ENCODE measurements at regions not wholly inside any gene's neighbourhood (a gene's known extent, or its start where the extent isn't known, plus 50 kb on each side); places are given as distances from the start of the nearest gene placed in this dataset.
A peak's percentile ranks its signal among the peaks of the same experiment; 100 is the strongest.

DNA sequence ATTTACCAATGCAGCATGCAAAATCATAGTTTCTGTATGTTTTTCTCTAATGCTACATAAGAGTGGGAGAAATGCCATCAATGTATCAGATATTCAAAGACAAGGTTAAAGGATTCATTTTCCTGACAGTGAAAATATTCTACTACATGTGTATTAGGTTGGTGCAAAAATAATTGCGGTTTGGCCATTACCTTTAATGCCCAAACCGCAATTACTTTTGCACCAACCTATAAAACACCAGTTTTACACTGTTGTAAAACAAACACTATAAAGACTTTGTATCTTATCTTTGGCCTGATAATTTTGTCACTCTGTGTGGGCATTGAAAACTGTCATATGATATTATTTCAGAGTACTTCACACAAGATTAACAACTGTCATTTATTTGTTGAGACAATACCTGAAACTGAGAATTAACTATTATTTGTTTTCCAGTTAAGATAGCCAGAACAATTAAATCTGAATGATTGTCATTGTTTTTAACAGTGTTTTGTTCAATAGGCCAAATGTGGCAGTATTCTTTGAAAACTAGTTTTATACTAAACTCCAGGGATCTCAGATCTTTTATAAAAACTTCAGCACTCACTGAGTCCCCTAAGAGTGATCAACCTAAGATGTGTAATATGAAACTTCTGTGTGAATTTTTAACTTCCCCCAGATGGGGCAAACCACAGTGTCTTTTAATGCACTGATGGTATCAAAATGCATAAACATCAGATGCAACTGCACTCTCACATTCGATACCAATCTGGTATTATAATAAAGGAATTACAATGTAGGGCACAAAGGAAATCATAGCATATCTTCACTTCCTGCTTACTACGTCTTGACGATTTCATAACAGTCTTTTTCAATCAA, 53.8 kb upstream of the FBN2 start:
- DNase-seq, result no peak

GRCh38 chr5:128596071-128596470, 58.0 kb upstream of the FBN2 start:
- peak; percentile 26 for DNase-seq

- DNase-seq, result no peak
Measured at GRCh38 chr5:128597156-128597555, 59.1 kb upstream of the FBN2 start.

DNA sequence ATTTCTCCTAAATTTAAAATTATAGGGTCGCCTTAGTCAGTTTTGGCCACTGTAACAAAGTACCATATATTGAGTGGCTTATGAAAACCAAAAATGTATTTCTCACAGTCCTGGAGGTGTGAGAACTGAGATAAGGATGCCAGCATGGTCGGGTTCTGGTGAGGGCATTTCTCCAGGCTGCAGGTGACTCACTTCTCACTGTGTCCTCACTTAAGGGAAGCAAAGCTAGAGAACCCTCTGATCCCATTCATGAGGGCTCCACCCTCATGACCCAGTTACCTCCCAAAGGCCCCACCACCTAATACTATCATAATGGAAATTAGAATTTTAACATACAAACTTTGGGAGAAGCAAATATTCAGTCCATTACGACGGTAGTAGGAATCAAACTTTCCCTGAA, 75.1 kb upstream of the FBN2 start:
- DNase-seq, result no peak

- no peak for DNase-seq
Measured at GRCh38 chr5:128613766-128614165, 75.7 kb upstream of the FBN2 start.

DNA sequence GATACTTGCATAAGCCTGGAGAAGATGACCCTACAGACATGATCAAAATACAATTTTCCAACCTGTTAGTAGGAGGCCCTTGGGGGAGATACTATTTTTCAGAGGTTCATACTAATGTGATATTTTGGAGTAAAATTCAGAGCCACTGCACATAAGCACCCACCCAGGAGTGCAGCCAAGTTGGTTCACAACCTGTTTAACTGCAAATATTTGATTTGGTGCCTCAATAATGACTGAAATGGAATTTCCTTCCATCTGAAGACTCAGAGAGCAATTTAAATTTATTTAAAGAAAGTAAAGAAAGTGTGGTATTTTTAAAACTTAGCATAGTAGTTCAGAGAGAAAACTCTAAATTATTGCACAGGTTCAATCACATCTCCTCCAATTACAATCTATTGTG, 77.5 kb upstream of the FBN2 start:
- no peak for DNase-seq

DNA sequence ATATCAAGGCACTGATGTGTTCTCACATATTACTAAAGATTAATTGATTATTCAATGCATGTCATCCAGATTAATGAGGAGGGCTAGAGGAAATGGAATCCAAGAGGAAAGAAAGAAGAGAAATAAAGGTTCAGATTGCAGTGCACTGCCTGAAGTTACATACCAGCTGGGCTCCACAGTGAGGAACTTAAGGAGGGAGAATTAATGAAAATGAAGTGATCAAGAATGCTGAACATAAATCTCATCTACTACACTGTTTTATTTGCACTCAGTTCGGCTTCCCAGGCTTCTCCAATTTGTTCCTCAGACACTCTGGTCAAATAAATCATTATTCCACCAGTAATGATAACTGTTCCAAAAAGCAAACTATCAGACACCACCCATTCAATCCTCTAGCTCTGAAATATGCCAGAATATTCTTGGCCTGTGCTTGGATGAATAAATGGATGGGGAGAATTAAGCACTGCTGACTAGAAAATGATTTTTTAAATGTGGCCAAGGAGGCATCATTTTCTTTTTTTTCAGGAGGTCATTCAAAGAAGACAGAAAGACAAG, 88.6 kb upstream of the FBN2 start:
- DNase-seq, result no peak

DNA sequence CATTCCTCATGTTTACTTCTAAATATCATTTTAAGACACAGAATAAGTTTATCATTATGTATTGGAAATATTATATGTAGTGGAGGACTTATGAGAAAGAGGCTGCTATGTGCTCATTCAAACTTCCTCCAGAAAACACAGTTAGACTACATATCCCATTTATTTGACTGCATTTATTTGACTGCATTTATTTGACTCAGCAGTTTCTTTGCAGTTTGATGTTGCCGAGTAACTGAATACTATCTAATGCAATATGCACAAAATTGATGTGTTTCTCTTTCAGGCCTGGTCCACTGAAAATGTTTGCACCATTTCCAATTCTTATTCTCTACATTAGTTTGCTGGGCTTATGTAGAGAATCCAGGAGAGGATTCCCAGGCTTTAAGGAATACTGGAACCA, 89.9 kb upstream of the FBN2 start:
- no peak for DNase-seq

DNA sequence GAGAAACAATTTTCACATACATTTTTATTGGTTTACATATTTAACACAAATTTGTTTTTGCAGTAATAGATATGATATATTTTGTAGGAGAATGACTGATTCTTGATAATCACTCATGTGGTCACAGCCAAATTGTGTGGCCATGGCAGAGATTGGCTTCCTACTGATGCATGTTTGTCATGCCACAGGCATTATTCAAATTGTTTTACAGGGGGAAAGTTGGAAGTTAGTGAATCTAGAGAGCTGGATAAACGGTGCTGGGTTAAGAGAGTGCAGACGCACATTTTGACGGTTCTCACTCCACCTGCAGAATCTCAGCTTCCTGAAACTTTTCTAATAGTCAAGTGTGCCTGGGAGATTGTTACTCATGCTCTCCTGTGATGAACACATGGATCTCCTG, 91.1 kb upstream of the FBN2 start:
- DNase-seq, result no peak

DNA sequence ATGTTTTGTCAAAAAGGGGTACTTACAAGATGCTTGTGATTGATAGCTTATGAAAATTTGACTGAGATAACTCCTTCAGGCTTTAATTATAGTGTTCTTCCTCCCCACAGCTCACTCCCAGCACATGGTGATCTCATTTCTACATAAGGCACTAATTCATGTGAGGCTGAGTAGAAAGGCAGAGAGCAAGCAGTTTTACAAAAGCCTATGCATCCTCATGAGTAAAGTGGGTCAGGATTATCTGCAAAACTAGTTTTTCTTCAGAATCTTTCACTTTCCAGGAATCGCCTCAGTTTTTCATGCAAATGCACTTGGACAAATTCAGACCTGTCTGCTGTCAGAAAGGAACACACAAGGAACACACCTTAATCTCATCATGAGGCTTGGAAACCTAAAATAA, 92.1 kb upstream of the FBN2 start:
- no peak for DNase-seq

- no peak for DNase-seq
Measured at GRCh38 chr5:128631771-128632170, 93.7 kb upstream of the FBN2 start.

- DNase-seq, result no peak
Measured at GRCh38 chr5:128632264-128632663, 94.2 kb upstream of the FBN2 start.

DNA sequence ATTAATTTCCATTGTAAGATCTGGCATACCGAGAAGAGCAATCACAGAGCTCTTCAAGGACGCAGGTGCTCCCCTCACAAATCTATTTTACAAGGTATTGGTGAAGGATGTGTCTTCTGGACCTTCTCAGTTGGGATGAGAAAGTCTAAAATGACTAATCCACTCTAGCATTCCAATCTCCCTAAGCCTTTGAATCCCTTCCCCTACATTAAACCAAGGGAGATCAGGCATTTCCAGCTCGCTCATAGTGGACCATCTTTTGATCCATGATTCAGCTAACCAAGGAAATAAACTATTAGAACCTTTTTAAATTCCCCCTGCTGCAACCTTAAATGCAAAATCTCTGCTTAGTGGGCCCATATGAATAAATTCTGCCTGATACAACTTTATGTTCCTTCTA, 95.9 kb upstream of the FBN2 start:
- DNase-seq, result no peak

GRCh38 chr5:128635379-128635778, 97.3 kb upstream of the FBN2 start:
- DNase-seq, result no peak

GRCh38 chr5:128636361-128636760, 98.3 kb upstream of the FBN2 start:
- no peak for DNase-seq

GRCh38 chr5:128637031-128637430, 99.0 kb upstream of the FBN2 start:
- DNase-seq, result no peak

DNA sequence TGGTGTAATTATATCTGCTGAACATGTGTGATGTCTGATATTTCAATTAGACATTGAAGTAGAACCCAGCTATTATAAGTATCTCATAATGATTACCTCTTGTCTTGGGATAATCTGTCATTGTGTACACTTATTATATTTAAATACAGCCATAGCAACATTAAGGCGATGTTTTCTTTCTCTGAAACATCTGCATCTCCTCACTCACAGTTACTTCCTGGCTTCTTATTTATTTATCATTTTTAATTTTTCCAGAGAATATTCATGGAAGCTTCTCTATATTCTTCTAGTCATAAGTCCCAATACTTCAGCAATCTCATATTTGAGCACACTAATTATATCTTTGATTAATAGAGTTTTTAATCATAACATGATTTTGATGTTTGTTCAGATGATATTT, 103.8 kb upstream of the FBN2 start:
- DNase-seq, result no peak

DNA sequence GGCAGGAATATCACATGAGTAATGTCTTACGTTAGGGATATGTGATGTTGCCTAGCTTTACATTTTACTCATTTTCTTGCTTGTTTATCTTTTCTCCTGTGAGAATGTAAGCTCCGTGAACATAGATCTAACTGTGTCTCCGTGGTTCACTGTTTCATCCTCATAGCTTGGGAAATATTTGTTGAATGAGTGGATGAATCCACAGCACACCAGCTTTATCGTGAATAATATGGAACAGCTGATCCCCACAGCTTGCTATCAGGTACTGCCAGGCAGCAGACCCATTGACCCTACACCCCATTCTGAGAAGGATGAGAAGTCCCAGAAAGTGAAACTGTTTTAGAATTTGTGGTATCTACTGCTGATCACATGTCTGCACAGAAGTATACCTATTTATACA, 106.8 kb upstream of the FBN2 start:
- no peak for DNase-seq

DNA sequence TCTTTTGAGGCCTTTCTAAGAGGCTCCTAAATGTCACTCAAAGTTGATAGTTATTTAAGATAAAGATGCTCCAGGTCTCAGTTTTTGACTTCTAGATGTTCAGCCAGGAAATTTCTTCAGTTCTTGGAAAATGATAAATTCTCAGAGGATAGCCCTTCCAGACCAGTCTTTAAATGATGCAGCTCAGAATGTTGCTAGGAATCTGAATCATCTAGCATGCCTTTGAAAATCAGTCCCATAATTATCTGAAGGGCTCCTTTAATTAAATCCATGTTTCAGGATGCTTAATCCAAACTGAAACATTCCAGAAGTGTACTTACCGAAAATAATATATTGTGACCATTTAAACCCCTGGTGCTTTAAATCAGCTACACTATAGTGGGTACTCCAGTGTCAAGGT, 107.5 kb upstream of the FBN2 start:
- no peak for DNase-seq

GRCh38 chr5:128646176-128646575, 108.1 kb upstream of the FBN2 start:
- no peak for DNase-seq

DNA sequence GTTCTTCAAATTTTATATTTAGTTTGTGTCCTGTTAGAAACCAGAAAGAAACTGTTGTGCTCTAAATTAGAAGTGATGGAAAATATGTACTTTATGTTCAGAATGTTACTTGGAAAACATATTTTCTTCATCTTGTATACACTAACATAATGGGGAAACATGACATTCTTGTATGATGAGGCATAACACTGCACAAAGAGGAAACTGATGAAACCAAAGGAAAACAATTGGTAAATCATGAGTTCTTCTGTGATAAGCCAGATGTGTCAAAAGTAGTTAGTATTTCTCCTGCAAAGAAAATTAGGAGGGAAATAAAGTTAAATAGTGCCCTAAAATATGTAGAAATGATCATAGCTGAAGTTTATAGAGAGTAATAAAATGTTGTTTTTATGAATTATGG, 111.1 kb upstream of the FBN2 start:
- no peak for DNase-seq

DNA sequence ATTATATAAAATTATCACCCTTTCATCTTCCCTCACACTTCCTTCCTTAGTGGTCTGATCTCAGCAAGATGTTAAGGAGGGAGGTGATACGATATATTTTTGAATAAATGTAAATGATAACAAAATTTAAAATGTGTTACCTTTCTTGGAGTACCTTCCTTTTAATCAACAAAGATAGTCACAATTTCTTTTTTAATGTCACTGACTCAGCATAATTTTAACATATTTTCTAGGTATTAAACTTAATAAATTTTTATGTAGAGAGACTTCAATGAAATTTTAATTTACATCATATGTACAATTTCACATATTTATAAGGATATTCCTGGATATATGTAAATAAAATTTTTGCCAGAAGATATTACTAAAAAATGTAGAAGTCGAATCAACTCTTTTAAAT, 125.0 kb upstream of the FBN2 start:
- DNase-seq, result no peak

GRCh38 chr5:128665747-128666355, 127.8 kb upstream of the FBN2 start:
- DNase-seq, result no peak

DNA sequence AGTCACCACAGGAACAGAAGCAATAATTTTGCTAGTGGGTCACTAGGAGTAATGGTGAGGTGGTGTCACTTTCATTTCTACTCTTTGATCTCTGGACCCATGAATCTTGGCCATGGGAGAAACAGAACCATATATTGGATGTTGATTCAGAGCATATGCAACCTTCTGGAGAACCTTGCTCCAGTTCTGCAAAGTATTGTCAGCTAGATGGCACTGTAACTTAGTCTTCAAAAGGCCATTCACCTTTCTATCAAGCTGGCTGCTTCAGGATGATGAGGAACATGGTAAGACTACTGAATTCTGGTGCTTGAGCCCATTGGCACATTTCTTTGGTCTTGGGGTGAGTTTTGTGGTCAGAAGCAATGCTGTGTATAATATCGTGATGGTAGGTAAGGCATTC, 129.1 kb upstream of the FBN2 start:
- DNase-seq, result peak; percentile 8

DNA sequence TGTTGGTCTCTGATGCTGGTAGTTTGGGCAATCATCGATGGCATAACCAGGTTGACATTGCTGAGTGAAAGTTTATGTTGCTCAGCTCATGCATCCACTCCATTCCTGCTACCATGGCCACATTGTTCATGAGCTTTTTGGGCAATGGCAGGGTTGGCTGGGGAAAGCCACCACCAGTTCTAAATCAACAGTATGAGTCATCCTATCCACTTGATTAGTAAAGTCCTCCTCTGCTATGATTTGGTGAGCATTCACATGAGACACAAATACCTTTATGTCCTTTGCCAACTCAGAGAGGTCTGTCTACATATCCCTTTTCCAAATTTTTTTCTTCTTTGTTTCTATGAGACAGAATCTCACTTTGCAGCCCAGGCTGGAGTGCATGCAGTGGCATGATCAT, 129.7 kb upstream of the FBN2 start:
- no peak for DNase-seq
